ENCODE measurements at regions not wholly inside any gene's neighbourhood (a gene's known extent, or its start where the extent isn't known, plus 50 kb on each side); places are given as distances from the start of the nearest gene placed in this dataset.
"Not testable (repeated sequence)": the region's sequence is repeated elsewhere in the genome, so short reads cannot be mapped to it uniquely, and the experiment has no call there.

DNA sequence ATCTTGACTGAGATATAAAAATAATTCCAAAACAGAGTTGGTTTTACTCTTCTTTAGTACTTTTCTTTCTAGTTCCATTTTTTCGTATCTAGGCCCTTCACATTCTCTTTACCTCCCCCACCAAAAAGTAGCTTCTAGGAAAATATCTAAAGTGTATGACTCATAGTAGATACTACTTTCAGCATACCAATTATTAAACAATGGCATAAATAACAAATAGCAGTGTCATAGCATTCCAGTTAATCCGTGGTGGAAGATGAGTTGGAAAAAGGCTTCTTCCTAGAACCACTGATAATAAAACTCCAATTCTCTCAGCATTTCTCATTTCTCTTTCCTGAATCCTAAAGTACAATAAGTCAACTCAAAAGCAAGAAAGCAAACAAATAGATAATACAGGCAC is 859.0 kb upstream of the B3GALT2 start:
- CTCF ChIA-PET = no interaction called here
- no peaks in the 10 kb centered on the region for H3K36me3 Mint-ChIP-seq (ENCODE audit: low read depth)
- H3K27me3 Mint-ChIP-seq = no peaks in the 10 kb centered on the region
- DNase-seq = no peak
- H3K4me1 Mint-ChIP-seq = no peaks in the 10 kb centered on the region
- no peak overlapping the region for H3K4me3 Mint-ChIP-seq
- H3K27ac Mint-ChIP-seq = no peak overlapping the region
- peaks cover 6% of the 10 kb centered on the region for H3K9me3 Mint-ChIP-seq
- POLR2A ChIA-PET = no interaction called here

DNA sequence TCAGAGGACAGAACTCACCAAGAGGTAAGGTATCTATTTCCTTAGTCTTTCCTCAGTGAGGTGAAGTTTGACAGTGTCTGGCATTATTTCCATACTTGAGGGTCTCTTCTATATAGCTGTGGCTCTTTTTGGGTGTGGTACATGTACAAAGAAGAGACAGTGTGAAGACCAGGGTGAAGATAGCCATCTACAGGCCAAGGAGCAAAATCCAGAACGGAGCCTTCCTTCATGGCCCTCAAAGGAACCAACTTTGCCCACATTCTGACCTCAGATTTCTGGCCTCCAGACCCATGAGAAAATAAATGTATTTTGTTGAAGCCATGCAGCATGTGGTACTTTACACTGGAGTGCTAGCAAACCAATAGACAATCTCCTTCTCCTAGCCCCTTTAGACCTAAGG is 858.5 kb upstream of the B3GALT2 start:
- ChIA-PET POLR2A (no interaction called here), CTCF (no interaction called here)
- Mint-ChIP-seq H3K36me3 (ENCODE audit: low read depth) (no peaks in the 10 kb centered on the region), H3K4me1 (no peaks in the 10 kb centered on the region), H3K27me3 (no peaks in the 10 kb centered on the region), H3K4me3 (no peak overlapping the region), H3K9me3 (peaks cover 6% of the 10 kb centered on the region), H3K27ac (no peak overlapping the region)
- no peak for DNase-seq

GRCh38 chr1:194043984-194044755 is 857.8 kb upstream of the B3GALT2 start:
- Mint-ChIP-seq H3K27ac (no peak overlapping the region), H3K36me3 (ENCODE audit: low read depth) (no peaks in the 10 kb centered on the region), H3K4me1 (peaks cover 4% of the 10 kb centered on the region), H3K4me3 (no peak overlapping the region), H3K27me3 (no peaks in the 10 kb centered on the region), H3K9me3 (peaks cover 6% of the 10 kb centered on the region)
- POLR2A ChIA-PET = no interaction called here
- CTCF ChIA-PET = no interaction called here
- no peak for DNase-seq

- Mint-ChIP-seq H3K27ac (no peak overlapping the region), H3K4me3 (no peak overlapping the region), H3K9me3 (peaks cover 6% of the 10 kb centered on the region), H3K36me3 (ENCODE audit: low read depth) (no peaks in the 10 kb centered on the region), H3K4me1 (peaks cover 4% of the 10 kb centered on the region), H3K27me3 (no peaks in the 10 kb centered on the region)
- POLR2A ChIA-PET = no interaction called here
- no peak for DNase-seq
- CTCF ChIA-PET = no interaction called here
Observed at GRCh38 chr1:194042736-194043135, 856.3 kb upstream of the B3GALT2 start.

DNA sequence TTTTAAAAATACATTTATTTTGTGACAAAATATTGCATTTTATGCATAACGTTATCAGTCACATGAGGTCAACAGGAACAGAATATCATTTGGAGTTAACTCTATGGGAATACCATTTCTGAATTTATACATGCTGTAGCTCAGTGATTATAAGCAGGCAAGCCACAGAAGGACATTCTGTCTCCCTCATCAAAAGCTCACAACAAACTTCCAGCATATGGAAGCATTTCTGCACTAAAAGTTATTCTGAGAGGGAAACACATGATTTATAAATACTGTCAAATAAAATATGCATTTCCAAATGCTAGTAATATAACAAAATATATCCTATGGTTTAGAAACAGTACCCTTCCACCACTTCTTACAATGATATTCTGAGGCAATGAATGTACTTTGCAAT is 854.1 kb upstream of the B3GALT2 start:
- Mint-ChIP-seq H3K27ac (no peak overlapping the region), H3K27me3 (no peaks in the 10 kb centered on the region), H3K4me3 (no peak overlapping the region), H3K9me3 (peaks cover 2% of the 10 kb centered on the region), H3K36me3 (ENCODE audit: low read depth) (peaks cover 2% of the 10 kb centered on the region), H3K4me1 (peaks cover 4% of the 10 kb centered on the region)
- no peak for DNase-seq
- POLR2A ChIA-PET = no interaction called here
- CTCF ChIA-PET = no interaction called here

GRCh38 chr1:194039578-194039977 is 853.2 kb upstream of the B3GALT2 start:
- ChIA-PET CTCF (no interaction called here), POLR2A (no interaction called here)
- Mint-ChIP-seq H3K27me3 (no peaks in the 10 kb centered on the region), H3K27ac (no peak overlapping the region), H3K9me3 (peaks cover 6% of the 10 kb centered on the region), H3K36me3 (ENCODE audit: low read depth) (peaks cover 4% of the 10 kb centered on the region), H3K4me3 (no peak overlapping the region), H3K4me1 (peaks cover 4% of the 10 kb centered on the region)
- DNase-seq = no peak

GRCh38 chr1:194033646-194034045 is 847.2 kb upstream of the B3GALT2 start:
- ChIA-PET POLR2A (no interaction called here), CTCF (no interaction called here)
- Mint-ChIP-seq H3K36me3 (ENCODE audit: low read depth) (peaks cover 6% of the 10 kb centered on the region), H3K9me3 (peaks cover 16% of the 10 kb centered on the region), H3K4me3 (no peak overlapping the region), H3K27me3 (no peaks in the 10 kb centered on the region), H3K27ac (no peak overlapping the region), H3K4me1 (no peaks in the 10 kb centered on the region)
- no peak for DNase-seq

DNA sequence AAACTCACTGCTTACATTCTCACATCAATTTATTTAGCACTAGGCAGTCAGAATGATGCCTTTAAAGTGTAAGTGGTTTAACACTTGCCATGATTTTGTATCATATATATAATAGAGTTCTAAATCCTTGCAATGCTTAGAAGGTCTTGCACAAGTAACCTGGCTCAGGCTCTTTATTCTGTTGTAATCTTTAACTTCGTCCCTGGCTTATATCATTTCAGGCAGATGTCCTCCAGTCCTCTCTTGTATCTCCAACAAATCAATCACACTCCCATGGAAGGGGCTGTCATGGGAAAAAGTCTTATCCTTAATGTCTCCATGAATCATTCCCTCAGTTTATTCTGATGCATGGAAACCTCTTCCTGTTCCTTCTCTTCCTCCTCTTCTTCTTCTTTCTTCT is 841.6 kb upstream of the B3GALT2 start:
- peaks cover 11% of the 10 kb centered on the region for H3K9me3 Mint-ChIP-seq
- no peaks in the 10 kb centered on the region for H3K27me3 Mint-ChIP-seq
- ChIA-PET POLR2A (no interaction called here), CTCF (no interaction called here)
- H3K36me3 Mint-ChIP-seq (ENCODE audit: low read depth) = no peaks in the 10 kb centered on the region
- H3K4me1 Mint-ChIP-seq = no peaks in the 10 kb centered on the region
- no peak for DNase-seq
- H3K4me3 Mint-ChIP-seq = no peak overlapping the region
- no peak overlapping the region for H3K27ac Mint-ChIP-seq

DNA sequence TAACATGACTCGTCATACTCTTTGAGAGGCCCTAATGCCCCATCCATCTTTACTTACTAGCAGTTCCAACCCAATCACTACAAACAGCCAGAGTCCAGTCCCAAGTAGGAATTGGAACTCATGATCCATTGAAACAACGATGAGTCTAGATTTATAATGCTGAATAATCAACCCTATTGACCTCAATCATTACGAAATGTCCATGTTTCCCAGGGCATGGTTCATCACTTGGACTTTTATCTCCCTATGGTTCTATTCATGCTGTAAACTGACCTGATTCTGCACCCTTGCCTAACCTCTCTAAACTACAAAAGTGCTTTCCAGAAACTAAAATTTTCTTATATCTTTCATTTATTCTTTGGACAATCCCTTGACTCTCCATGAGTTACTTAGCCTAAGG is 840.0 kb upstream of the B3GALT2 start:
- H3K27ac Mint-ChIP-seq = no peak overlapping the region
- no peak overlapping the region for H3K4me3 Mint-ChIP-seq
- H3K36me3 Mint-ChIP-seq (ENCODE audit: low read depth) = no peaks in the 10 kb centered on the region
- CTCF ChIA-PET = no interaction called here
- no peaks in the 10 kb centered on the region for H3K4me1 Mint-ChIP-seq
- no peak for DNase-seq
- H3K9me3 Mint-ChIP-seq = peaks cover 10% of the 10 kb centered on the region
- POLR2A ChIA-PET = no interaction called here
- H3K27me3 Mint-ChIP-seq = no peaks in the 10 kb centered on the region

GRCh38 chr1:194024659-194025058 is 838.2 kb upstream of the B3GALT2 start:
- DNase-seq = no peak
- no peaks in the 10 kb centered on the region for H3K36me3 Mint-ChIP-seq (ENCODE audit: low read depth)
- peaks cover 8% of the 10 kb centered on the region for H3K9me3 Mint-ChIP-seq
- no peak overlapping the region for H3K4me3 Mint-ChIP-seq
- no peaks in the 10 kb centered on the region for H3K4me1 Mint-ChIP-seq
- H3K27ac Mint-ChIP-seq = no peak overlapping the region
- ChIA-PET CTCF (no interaction called here), POLR2A (no interaction called here)
- H3K27me3 Mint-ChIP-seq = no peaks in the 10 kb centered on the region

- no peaks in the 10 kb centered on the region for H3K27me3 Mint-ChIP-seq
- H3K27ac Mint-ChIP-seq = no peak overlapping the region
- no peaks in the 10 kb centered on the region for H3K4me1 Mint-ChIP-seq
- ChIA-PET POLR2A (no interaction called here), CTCF (no interaction called here)
- peaks cover 14% of the 10 kb centered on the region for H3K9me3 Mint-ChIP-seq
- H3K36me3 Mint-ChIP-seq (ENCODE audit: low read depth) = peaks cover 5% of the 10 kb centered on the region
- no peak for DNase-seq
- H3K4me3 Mint-ChIP-seq = no peak overlapping the region
Observed at GRCh38 chr1:194014014-194014413, 827.6 kb upstream of the B3GALT2 start.

DNA sequence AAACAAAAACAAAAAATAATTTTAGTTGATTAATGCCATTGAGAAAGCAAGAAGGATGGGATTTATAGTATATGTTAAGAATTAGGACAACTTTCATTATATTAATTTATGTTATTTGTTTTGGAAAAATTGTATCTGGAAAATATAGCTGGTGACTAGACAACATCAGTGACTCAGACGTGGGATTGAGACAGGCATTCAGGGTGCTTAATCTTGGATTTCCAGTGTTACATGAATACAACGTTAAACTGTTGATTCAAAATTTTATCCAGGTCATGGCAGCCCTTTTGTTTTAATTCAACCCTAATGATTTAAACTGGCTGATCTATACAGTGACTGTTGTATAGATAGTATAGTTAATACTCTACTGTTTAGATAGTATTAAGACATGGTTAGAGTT is 827.1 kb upstream of the B3GALT2 start:
- no peaks in the 10 kb centered on the region for H3K4me1 Mint-ChIP-seq
- DNase-seq = no peak
- ChIA-PET CTCF (no interaction called here), POLR2A (no interaction called here)
- H3K36me3 Mint-ChIP-seq (ENCODE audit: low read depth) = peaks cover 5% of the 10 kb centered on the region
- peaks cover 16% of the 10 kb centered on the region for H3K9me3 Mint-ChIP-seq
- H3K4me3 Mint-ChIP-seq = no peak overlapping the region
- H3K27ac Mint-ChIP-seq = no peak overlapping the region
- no peaks in the 10 kb centered on the region for H3K27me3 Mint-ChIP-seq

GRCh38 chr1:194004146-194004545 is 817.7 kb upstream of the B3GALT2 start:
- Mint-ChIP-seq H3K4me1 (no peaks in the 10 kb centered on the region), H3K9me3 (peaks cover 12% of the 10 kb centered on the region), H3K36me3 (ENCODE audit: low read depth) (no peaks in the 10 kb centered on the region), H3K27ac (no peak overlapping the region), H3K4me3 (no peak overlapping the region), H3K27me3 (no peaks in the 10 kb centered on the region)
- CTCF ChIA-PET = no interaction called here
- POLR2A ChIA-PET = no interaction called here
- no peak for DNase-seq

GRCh38 chr1:194001726-194002350 is 815.4 kb upstream of the B3GALT2 start:
- H3K27ac Mint-ChIP-seq; H3K9me3 Mint-ChIP-seq; DNase-seq; H3K4me1 Mint-ChIP-seq; H3K27me3 Mint-ChIP-seq; POLR2A ChIA-PET; CTCF ChIA-PET; H3K36me3 Mint-ChIP-seq (ENCODE audit: low read depth); H3K4me3 Mint-ChIP-seq: not testable (repeated sequence)
